Neural cell (in vitro differentiated cells): ENCODE measurements at regions not wholly inside any gene's neighbourhood (a gene's known extent, or its start where the extent isn't known, plus 50 kb on each side); places are given as distances from the start of the nearest gene placed in this dataset.

Experiments
- H2AFZ ChIP-seq: fragments of 200-600, 300-800 bp; sonication (generic), shearing (Covaris generic); 2 replicates; pipeline ENCODE4 v1.6.0; 2014; ENCODE audit warnings: low read depth, mild to moderate bottlenecking, antibody characterized with exemption, low read length, moderate library complexity
- H3F3A ChIP-seq: fragments of 200-600 bp; shearing (Covaris generic); 2 replicates; pipeline ENCODE4 v1.6.1; 2016; ENCODE audit warnings: mild to moderate bottlenecking, moderate library complexity, mixed read lengths, antibody characterized with exemption, low read length; ENCODE audit not compliant: insufficient read depth, poor library complexity, severe bottlenecking
- H3K27ac ChIP-seq: fragments of 200-600, 300-800 bp; sonication (generic), shearing (Covaris generic); 2 replicates; pipeline ENCODE4 v1.5.1; 2014; ENCODE audit warnings: mild to moderate bottlenecking, low read length, moderate library complexity
- H3K27me3 ChIP-seq: fragments of 300-800, 200-600 bp; sonication (generic), shearing (Covaris generic); 2 replicates; pipeline ENCODE4 v1.6.0; 2014; ENCODE audit warnings: mild to moderate bottlenecking, low read depth, low read length, moderate library complexity; ENCODE audit not compliant: insufficient read depth
- H3K36me3 ChIP-seq: fragments of 300-800, 200-600 bp; sonication (generic), shearing (Covaris generic); 2 replicates; pipeline ENCODE4 v1.5.1; 2014; ENCODE audit warnings: mild to moderate bottlenecking, antibody characterized with exemption, low read length, moderate library complexity; ENCODE audit not compliant: insufficient read depth
- H3K4me2 ChIP-seq: fragments of 300-800, 200-600 bp; sonication (generic), shearing (Covaris generic); 2 replicates; pipeline ENCODE4 v1.6.0; 2014; ENCODE audit warnings: mild to moderate bottlenecking, low read length
- H3K4me3 ChIP-seq: fragments of 300-800, 200-600 bp; sonication (generic), shearing (Covaris generic); 2 replicates; pipeline ENCODE4 v1.5.1; 2014; ENCODE audit warnings: mild to moderate bottlenecking, low read length, moderate library complexity
- H3K79me2 ChIP-seq: fragments of 200-600 bp; shearing (Covaris generic); replicated peaks from 2 replicates; pipeline ENCODE4 v1.6.0; 2014; ENCODE audit warnings: mild to moderate bottlenecking, low read length, moderate library complexity; ENCODE audit not compliant: insufficient read depth
- H3K9ac ChIP-seq: fragments of 300-800, 200-600 bp; sonication (generic), shearing (Covaris generic); 2 replicates; pipeline ENCODE4 v1.6.1; 2016; ENCODE audit warnings: mild to moderate bottlenecking, low read length, mixed read lengths
- H3K9me2 ChIP-seq: fragments of 200-600 bp; shearing (Covaris generic); 2 replicates; pipeline ENCODE4 v1.6.1; 2016; ENCODE audit warnings: mild to moderate bottlenecking, low read length, mixed read lengths; ENCODE audit not compliant: insufficient read depth
- H3K9me3 ChIP-seq: fragments of 200-600, 300-800 bp; sonication (generic), shearing (Covaris generic); 2 replicates; pipeline ENCODE4 v1.6.1; 2016; ENCODE audit warnings: mild to moderate bottlenecking, mixed run types, low read length, moderate library complexity, mixed read lengths
- H4K20me1 ChIP-seq: fragments of 200-600 bp; shearing (Covaris generic); 2 replicates; pipeline ENCODE4 v1.6.1; 2016; ENCODE audit warnings: mild to moderate bottlenecking, mixed run types; ENCODE audit not compliant: insufficient read depth
- CTCF ChIP-seq: fragments of 450-650 bp; IDR thresholded peaks from 2 replicates; pipeline ENCODE4 v1.5.1; 2014; ENCODE audit warnings: antibody characterized with exemption, mild to moderate bottlenecking, moderate library complexity; ENCODE audit not compliant: poor library complexity, severe bottlenecking
- EP300 ChIP-seq: fragments of 450-650 bp; conservative IDR thresholded peaks from 2 replicates; pipeline ENCODE4 v1.6.1; 2014; ENCODE audit warnings: antibody characterized with exemption, mild to moderate bottlenecking, moderate library complexity; ENCODE audit not compliant: poor library complexity, severe bottlenecking
- EZH2 ChIP-seq: fragments of 200-600, 300-800 bp; shearing (Covaris generic), sonication (generic); IDR thresholded peaks from 2 replicates; pipeline ENCODE4 v1.6.1; 2014; ENCODE audit warnings: antibody characterized with exemption, low read length, borderline replicate concordance, mild to moderate bottlenecking; ENCODE audit not compliant: insufficient read depth, poor library complexity, severe bottlenecking
- MXI1 ChIP-seq: fragments of 450-650 bp; conservative IDR thresholded peaks from 2 replicates; pipeline ENCODE4 v1.6.1; 2014; ENCODE audit warnings: antibody characterized with exemption, mild to moderate bottlenecking; ENCODE audit not compliant: poor library complexity, severe bottlenecking
- POLR2AphosphoS5 ChIP-seq: IDR thresholded peaks from 2 replicates; pipeline ENCODE4 v1.6.1; 2012
- RAD21 ChIP-seq: fragments of 450-650 bp; conservative IDR thresholded peaks from 2 replicates; pipeline ENCODE4 v1.6.1; 2014; ENCODE audit warnings: antibody characterized with exemption, mild to moderate bottlenecking, moderate library complexity
- REST ChIP-seq: IDR thresholded peaks from 2 replicates; pipeline ENCODE4 v1.6.1; 2012; ENCODE audit warnings: borderline replicate concordance
- SMC3 ChIP-seq: fragments of 450-650 bp; conservative IDR thresholded peaks from 2 replicates; pipeline ENCODE4 v1.6.1; 2014; ENCODE audit warnings: antibody characterized with exemption, mild to moderate bottlenecking, moderate library complexity; ENCODE audit not compliant: poor library complexity
- TAF1 ChIP-seq: IDR thresholded peaks from 2 replicates; pipeline ENCODE4 v1.6.1; 2012; ENCODE audit warnings: low read depth

- Histone ChIP-seq H3K4me3 (no peak overlapping the region), H3K9me3 (no peaks in the 10 kb centered on the region), H2AFZ (no peak overlapping the region), H3K36me3 (no peaks in the 10 kb centered on the region), H3K4me2 (no peak overlapping the region), H3K9ac (no peak overlapping the region), H3K27ac (no peak overlapping the region), H3K9me2 (no peaks in the 10 kb centered on the region), H4K20me1 (no peaks in the 10 kb centered on the region), H3F3A (no peaks in the 10 kb centered on the region), H3K27me3 (no peaks in the 10 kb centered on the region), H3K79me2 (no peaks in the 10 kb centered on the region)
- no peak for TF ChIP-seq CTCF
- TF ChIP-seq POLR2AphosphoS5, result no peak
- no peak for TF ChIP-seq EP300
- TF ChIP-seq EZH2, result no peak
- TF ChIP-seq RAD21, result no peak
- no peak for TF ChIP-seq REST
- TF ChIP-seq MXI1, result no peak
- no peak for TF ChIP-seq SMC3
Measured at GRCh38 chr1:216807696-216808095, 84.5 kb upstream of the ESRRG start.

- Histone ChIP-seq H3K9ac (no peak overlapping the region), H3K36me3 (no peaks in the 10 kb centered on the region), H3K27me3 (no peaks in the 10 kb centered on the region), H3F3A (no peaks in the 10 kb centered on the region), H4K20me1 (no peaks in the 10 kb centered on the region), H3K9me3 (no peaks in the 10 kb centered on the region), H3K4me2 (no peak overlapping the region), H3K4me3 (no peak overlapping the region), H3K9me2 (no peaks in the 10 kb centered on the region), H3K27ac (no peak overlapping the region), H3K79me2 (no peaks in the 10 kb centered on the region), H2AFZ (no peak overlapping the region)
- TF ChIP-seq RAD21 (no peak), SMC3 (no peak), TAF1 (no peak), EP300 (no peak), MXI1 (no peak), REST (no peak), CTCF (no peak), POLR2AphosphoS5 (no peak), EZH2 (no peak)
Measured at GRCh38 chr1:216805953-216806352, 82.7 kb upstream of the ESRRG start.
